ENCODE measurements at regions not wholly inside any gene's neighbourhood (a gene's known extent, or its start where the extent isn't known, plus 50 kb on each side); places are given as distances from the start of the nearest gene placed in this dataset.

GRCh38 chr15:52963865-52964264, 173.7 kb upstream of the ONECUT1 start:
- H3K27me3 ChIP-seq, result no peaks in the 10 kb centered on the region
- TF ChIP-seq POLR2A (IDR thresholded peaks at IDR 0.05), result no peak
- TF ChIP-seq, protein P1, sequence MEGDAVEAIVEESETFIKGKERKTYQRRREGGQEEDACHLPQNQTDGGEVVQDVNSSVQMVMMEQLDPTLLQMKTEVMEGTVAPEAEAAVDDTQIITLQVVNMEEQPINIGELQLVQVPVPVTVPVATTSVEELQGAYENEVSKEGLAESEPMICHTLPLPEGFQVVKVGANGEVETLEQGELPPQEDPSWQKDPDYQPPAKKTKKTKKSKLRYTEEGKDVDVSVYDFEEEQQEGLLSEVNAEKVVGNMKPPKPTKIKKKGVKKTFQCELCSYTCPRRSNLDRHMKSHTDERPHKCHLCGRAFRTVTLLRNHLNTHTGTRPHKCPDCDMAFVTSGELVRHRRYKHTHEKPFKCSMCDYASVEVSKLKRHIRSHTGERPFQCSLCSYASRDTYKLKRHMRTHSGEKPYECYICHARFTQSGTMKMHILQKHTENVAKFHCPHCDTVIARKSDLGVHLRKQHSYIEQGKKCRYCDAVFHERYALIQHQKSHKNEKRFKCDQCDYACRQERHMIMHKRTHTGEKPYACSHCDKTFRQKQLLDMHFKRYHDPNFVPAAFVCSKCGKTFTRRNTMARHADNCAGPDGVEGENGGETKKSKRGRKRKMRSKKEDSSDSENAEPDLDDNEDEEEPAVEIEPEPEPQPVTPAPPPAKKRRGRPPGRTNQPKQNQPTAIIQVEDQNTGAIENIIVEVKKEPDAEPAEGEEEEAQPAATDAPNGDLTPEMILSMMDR (IDR thresholded peaks at IDR 0.05), result no peak
- no peaks in the 10 kb centered on the region for H3K4me1 ChIP-seq
- intact Hi-C loops (cut with DNase I; ENCODE audit: low total_unique reads), result no loop called here
- H3K27ac ChIP-seq, result no peak overlapping the region
- H3K36me3 ChIP-seq, result no peaks in the 10 kb centered on the region
- DNase-seq, result no peak
- H3K9me3 ChIP-seq, result no peaks in the 10 kb centered on the region
- no peak overlapping the region for H3K4me3 ChIP-seq

DNA sequence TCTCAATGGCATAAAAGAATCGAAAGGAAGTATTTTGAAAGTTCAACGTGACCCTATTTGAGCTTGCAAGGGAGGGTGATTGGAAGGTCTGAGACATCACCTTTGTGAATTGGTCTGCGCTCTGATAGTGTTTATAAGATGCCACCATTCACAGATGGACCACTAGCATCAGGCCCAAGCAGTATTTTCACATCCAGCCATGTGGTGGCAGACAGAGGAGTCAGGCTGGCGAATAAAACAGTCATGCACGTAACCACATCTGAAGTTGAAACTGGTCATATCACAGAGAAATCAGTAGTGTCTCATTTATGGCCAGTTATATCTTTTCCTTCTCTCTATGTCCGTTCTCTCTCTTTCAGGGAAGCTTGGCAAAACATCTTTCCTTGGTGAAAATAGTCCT, 170.1 kb upstream of the ONECUT1 start:
- no peaks in the 10 kb centered on the region for H3K27me3 ChIP-seq
- no peaks in the 10 kb centered on the region for H3K9me3 ChIP-seq
- H3K4me3 ChIP-seq, result no peak overlapping the region
- intact Hi-C loops (cut with DNase I; ENCODE audit: low total_unique reads), result no loop called here
- no peaks in the 10 kb centered on the region for H3K36me3 ChIP-seq
- H3K27ac ChIP-seq, result no peak overlapping the region
- H3K4me1 ChIP-seq, result no peaks in the 10 kb centered on the region
- DNase-seq, result no peak
- TF ChIP-seq, protein P1 (IDR thresholded peaks at IDR 0.05), result no peak
- no peak for TF ChIP-seq POLR2A (IDR thresholded peaks at IDR 0.05)

- Histone ChIP-seq H3K4me3 (no peak overlapping the region), H3K36me3 (no peaks in the 10 kb centered on the region), H3K9me3 (no peaks in the 10 kb centered on the region), H3K27ac (no peak overlapping the region), H3K4me1 (no peaks in the 10 kb centered on the region), H3K27me3 (no peaks in the 10 kb centered on the region)
- TF ChIP-seq, protein P1 (IDR thresholded peaks at IDR 0.05), result no peak
- no peak for TF ChIP-seq POLR2A (IDR thresholded peaks at IDR 0.05)
- no peak for DNase-seq
- intact Hi-C loops (cut with DNase I; ENCODE audit: low total_unique reads), result no loop called here
Measured at GRCh38 chr15:52943746-52944145, 153.6 kb upstream of the ONECUT1 start.

GRCh38 chr15:52936489-52936888, 146.4 kb upstream of the ONECUT1 start:
- Histone ChIP-seq H3K36me3 (no peaks in the 10 kb centered on the region), H3K27me3 (no peaks in the 10 kb centered on the region), H3K4me1 (no peaks in the 10 kb centered on the region), H3K4me3 (no peak overlapping the region), H3K27ac (no peak overlapping the region), H3K9me3 (no peaks in the 10 kb centered on the region)
- DNase-seq, result no peak
- no peak for TF ChIP-seq POLR2A (IDR thresholded peaks at IDR 0.05)
- TF ChIP-seq, protein P1 (IDR thresholded peaks at IDR 0.05), result no peak
- intact Hi-C loops (cut with DNase I; ENCODE audit: low total_unique reads), result no loop called here

- no peak for TF ChIP-seq POLR2A (IDR thresholded peaks at IDR 0.05)
- TF ChIP-seq, protein P1 (IDR thresholded peaks at IDR 0.05), result no peak
- Histone ChIP-seq H3K36me3 (no peaks in the 10 kb centered on the region), H3K9me3 (no peaks in the 10 kb centered on the region), H3K4me3 (no peak overlapping the region), H3K27ac (no peak overlapping the region), H3K27me3 (no peaks in the 10 kb centered on the region), H3K4me1 (no peaks in the 10 kb centered on the region)
- intact Hi-C loops (cut with DNase I; ENCODE audit: low total_unique reads), result no loop called here
- DNase-seq, result no peak
Measured at GRCh38 chr15:52925130-52925529, 135.0 kb upstream of the ONECUT1 start.

All from uterus (tissue), 3 donors.